GM23338 (cell line): ENCODE measurements at regions not wholly inside any gene's neighbourhood (a gene's known extent, or its start where the extent isn't known, plus 50 kb on each side); places are given as distances from the start of the nearest gene placed in this dataset.

ENCODE experiments used
- ATAC-seq: fragments of 200-7000 bp; cut with Tn5 transposase; 3 replicates; pipeline ENCODE4 v1.9.1; 2020
- DNase-seq: peaks from one replicate; pipeline ENCODE4 v3.0.0-alpha.2; 2015; ENCODE audit warnings: low spot score
- H2AFZ ChIP-seq: fragments of 200-600 bp; sonication (generic); 2 replicates; pipeline ENCODE4 v1.8.0; 2016; ENCODE audit warnings: antibody characterized with exemption, mild to moderate bottlenecking, moderate library complexity
- H3F3A ChIP-seq: fragments of 200-600 bp; sonication (generic); replicated peaks from 2 replicates; pipeline ENCODE4 v1.8.0; 2017; ENCODE audit warnings: antibody characterized with exemption, mixed run types, low read depth
- H3K27ac ChIP-seq: fragments of 200-600 bp; sonication (generic); 2 replicates; pipeline ENCODE4 v1.6.1; 2016; ENCODE audit warnings: low read depth
- H3K27me3 ChIP-seq: fragments of 200-600 bp; sonication (generic); 2 replicates; pipeline ENCODE4 v1.8.0; 2016; ENCODE audit warnings: mild to moderate bottlenecking, mixed run types, moderate library complexity; ENCODE audit not compliant: insufficient read depth
- H3K36me3 ChIP-seq: fragments of 200-600 bp; sonication (generic); 2 replicates; pipeline ENCODE4 v1.8.0; 2016; ENCODE audit warnings: mild to moderate bottlenecking; ENCODE audit not compliant: insufficient read depth
- H3K4me1 ChIP-seq: fragments of 200-600 bp; sonication (generic); 2 replicates; pipeline ENCODE4 v1.8.0; 2016; ENCODE audit warnings: mild to moderate bottlenecking, moderate library complexity; ENCODE audit not compliant: insufficient read depth
- H3K4me2 ChIP-seq: fragments of 200-600 bp; sonication (generic); 2 replicates; pipeline ENCODE4 v1.7.1; 2017; ENCODE audit warnings: mixed run types
- H3K4me3 ChIP-seq: fragments of 200-600 bp; sonication (generic); 2 replicates; pipeline ENCODE4 v1.6.1; 2016; ENCODE audit warnings: mixed run types
- H3K79me2 ChIP-seq: fragments of 200-600 bp; sonication (generic); replicated peaks from 2 replicates; pipeline ENCODE4 v1.8.0; 2017; ENCODE audit warnings: mild to moderate bottlenecking; ENCODE audit not compliant: insufficient read depth
- H3K9me2 ChIP-seq: fragments of 200-600 bp; sonication (generic); 2 replicates; pipeline ENCODE4 v1.8.0; 2017; ENCODE audit not compliant: insufficient read depth
- H4K20me1 ChIP-seq: fragments of 200-600 bp; sonication (generic); replicated peaks from 2 replicates; pipeline ENCODE4 v1.8.0; 2017; ENCODE audit warnings: mild to moderate bottlenecking; ENCODE audit not compliant: insufficient read depth
- H3K27ac Mint-ChIP-seq: 2 replicates; pipeline ENCODE4 v1.8.0; 2020; ENCODE audit warnings: inconsistent platforms, mild to moderate bottlenecking, moderate library complexity, mixed read lengths
- H3K27me3 Mint-ChIP-seq: 3 replicates; pipeline ENCODE4 v1.8.0; 2022; ENCODE audit warnings: low read depth, mild to moderate bottlenecking, moderate library complexity, mixed read lengths, inconsistent platforms; ENCODE audit not compliant: insufficient read depth, poor library complexity
- H3K36me3 Mint-ChIP-seq: 3 replicates; pipeline ENCODE4 v1.8.0; 2021; ENCODE audit warnings: low read depth, mild to moderate bottlenecking, inconsistent platforms, moderate library complexity, mixed read lengths
- H3K4me1 Mint-ChIP-seq: 3 replicates; pipeline ENCODE4 v1.8.0; 2020; ENCODE audit warnings: mild to moderate bottlenecking, inconsistent platforms, mixed read lengths
- H3K4me3 Mint-ChIP-seq: 3 replicates; pipeline ENCODE4 v1.8.0; 2021; ENCODE audit warnings: moderate library complexity, mild to moderate bottlenecking, inconsistent platforms, mixed read lengths
- H3K9me3 Mint-ChIP-seq: 3 replicates; pipeline ENCODE4 v1.8.0; 2020; ENCODE audit warnings: moderate library complexity, mild to moderate bottlenecking, inconsistent platforms, mixed read lengths
- CTCF ChIP-seq, 2 experiments: fragments of 200-600 bp in 1 of 2; sonication (generic) in 1 of 2; conservative IDR thresholded peaks; 2 replicates each; pipeline versions ENCODE4 v1.5.1 to v1.6.1; 2016 to 2017; ENCODE audit warnings: antibody characterized with exemption in 2 of 2, low read depth in 2 of 2, mild to moderate bottlenecking in 2 of 2, moderate library complexity in 1 of 2
- ETS1 ChIP-seq: IDR thresholded peaks from 2 replicates; pipeline ENCODE4 v1.6.1; 2016; ENCODE audit warnings: antibody characterized with exemption
- EZH2phosphoT487 ChIP-seq: fragments of 200-600 bp; sonication (generic); IDR thresholded peaks from one replicate; pipeline ENCODE4 v1.8.1; 2018; ENCODE audit warnings: antibody characterized with exemption; ENCODE audit not compliant: unreplicated experiment
- JUNB ChIP-seq: IDR thresholded peaks from one replicate; pipeline ENCODE4 v1.6.1; 2016; ENCODE audit warnings: antibody characterized with exemption; ENCODE audit not compliant: unreplicated experiment
- NANOG ChIP-seq: IDR thresholded peaks from 2 replicates; pipeline ENCODE4 v1.6.1; 2016; ENCODE audit warnings: antibody characterized with exemption, borderline replicate concordance
- POLR2AphosphoS5 ChIP-seq: IDR thresholded peaks from 2 replicates; pipeline ENCODE4 v1.6.1; 2016; ENCODE audit warnings: antibody characterized with exemption, low read depth
- STAT1 ChIP-seq: IDR thresholded peaks from one replicate; pipeline ENCODE4 v1.6.1; 2016; ENCODE audit warnings: antibody characterized with exemption; ENCODE audit not compliant: unreplicated experiment
- ZNF114 ChIP-seq: fragments of 250-450 bp; sonication (Bioruptor Pico); IDR thresholded peaks from 2 replicates; pipeline ENCODE4 v1.5.0; 2020; ENCODE audit warnings: mild to moderate bottlenecking, moderate library complexity
- ZNF331 ChIP-seq: fragments of 250-450 bp; sonication (Bioruptor Pico); IDR thresholded peaks from 2 replicates; pipeline ENCODE4 v1.5.0; 2020; ENCODE audit warnings: low read depth, mild to moderate bottlenecking, moderate library complexity
- TF ChIP-seq, protein P1 (sequence below): IDR thresholded peaks from one replicate; pipeline ENCODE4 v1.6.1; 2018; ENCODE audit warnings: antibody characterized with exemption; ENCODE audit not compliant: unreplicated experiment

DNA sequence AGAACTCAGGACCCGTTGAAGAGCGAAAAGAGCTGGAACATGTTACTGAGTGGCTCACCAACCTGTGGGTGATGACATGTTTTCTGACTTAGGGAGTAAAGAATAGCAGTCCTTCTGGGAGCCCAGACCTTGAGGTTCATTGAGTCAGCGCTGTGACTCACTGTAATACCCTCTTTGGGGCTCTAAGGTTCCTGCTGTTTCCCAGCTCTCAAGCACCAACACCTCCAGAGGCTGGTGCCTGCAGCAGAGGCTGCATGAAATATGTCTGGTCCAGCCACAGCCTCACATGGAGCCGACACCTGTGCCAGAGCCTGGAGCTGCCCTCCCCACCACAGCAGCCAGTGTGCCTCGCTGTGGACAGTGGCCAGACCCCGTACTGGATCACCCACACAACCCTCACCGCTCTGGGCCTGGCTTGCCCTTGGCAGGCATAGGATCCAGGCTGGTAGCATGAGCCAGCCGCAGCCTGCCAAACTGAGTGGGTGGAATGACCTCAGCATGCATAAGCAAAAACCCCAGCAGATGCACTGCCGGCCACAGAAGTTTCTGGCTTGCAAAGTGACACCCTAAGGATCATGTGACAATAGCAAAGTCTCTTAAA, 143.5 kb upstream of the MRPS30 start:
- peaks cover 11% of the 10 kb centered on the region; the same call in 2 of the 3 replicates for H3K36me3 Mint-ChIP-seq
- H3K4me1 ChIP-seq = no peaks in the 10 kb centered on the region
- H3K4me3 ChIP-seq = no peak overlapping the region
- peaks cover 21% of the 10 kb centered on the region for H3K9me3 Mint-ChIP-seq
- no peak overlapping the region for H3K27ac Mint-ChIP-seq
- no peak overlapping the region for H2AFZ ChIP-seq
- H3F3A ChIP-seq = no peaks in the 10 kb centered on the region
- TF ChIP-seq JUNB = no peak
- no peak for TF ChIP-seq ZNF114 (CRISPR knock-in tag)
- no peak for TF ChIP-seq NANOG
- TF ChIP-seq POLR2AphosphoS5 = no peak
- no peak for TF ChIP-seq STAT1
- TF ChIP-seq, protein P1, sequence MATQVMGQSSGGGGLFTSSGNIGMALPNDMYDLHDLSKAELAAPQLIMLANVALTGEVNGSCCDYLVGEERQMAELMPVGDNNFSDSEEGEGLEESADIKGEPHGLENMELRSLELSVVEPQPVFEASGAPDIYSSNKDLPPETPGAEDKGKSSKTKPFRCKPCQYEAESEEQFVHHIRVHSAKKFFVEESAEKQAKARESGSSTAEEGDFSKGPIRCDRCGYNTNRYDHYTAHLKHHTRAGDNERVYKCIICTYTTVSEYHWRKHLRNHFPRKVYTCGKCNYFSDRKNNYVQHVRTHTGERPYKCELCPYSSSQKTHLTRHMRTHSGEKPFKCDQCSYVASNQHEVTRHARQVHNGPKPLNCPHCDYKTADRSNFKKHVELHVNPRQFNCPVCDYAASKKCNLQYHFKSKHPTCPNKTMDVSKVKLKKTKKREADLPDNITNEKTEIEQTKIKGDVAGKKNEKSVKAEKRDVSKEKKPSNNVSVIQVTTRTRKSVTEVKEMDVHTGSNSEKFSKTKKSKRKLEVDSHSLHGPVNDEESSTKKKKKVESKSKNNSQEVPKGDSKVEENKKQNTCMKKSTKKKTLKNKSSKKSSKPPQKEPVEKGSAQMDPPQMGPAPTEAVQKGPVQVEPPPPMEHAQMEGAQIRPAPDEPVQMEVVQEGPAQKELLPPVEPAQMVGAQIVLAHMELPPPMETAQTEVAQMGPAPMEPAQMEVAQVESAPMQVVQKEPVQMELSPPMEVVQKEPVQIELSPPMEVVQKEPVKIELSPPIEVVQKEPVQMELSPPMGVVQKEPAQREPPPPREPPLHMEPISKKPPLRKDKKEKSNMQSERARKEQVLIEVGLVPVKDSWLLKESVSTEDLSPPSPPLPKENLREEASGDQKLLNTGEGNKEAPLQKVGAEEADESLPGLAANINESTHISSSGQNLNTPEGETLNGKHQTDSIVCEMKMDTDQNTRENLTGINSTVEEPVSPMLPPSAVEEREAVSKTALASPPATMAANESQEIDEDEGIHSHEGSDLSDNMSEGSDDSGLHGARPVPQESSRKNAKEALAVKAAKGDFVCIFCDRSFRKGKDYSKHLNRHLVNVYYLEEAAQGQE = no peak
- TF ChIP-seq EZH2phosphoT487 = no peak
- TF ChIP-seq CTCF (conservative IDR thresholded peaks at IDR 0.05; ENCODE audit: low read depth in 2 of 2) = no peak
- TF ChIP-seq ETS1 = no peak
- no peak overlapping the region for H3K4me2 ChIP-seq
- H3K27ac ChIP-seq = no peak overlapping the region
- H3K4me1 Mint-ChIP-seq = no peaks in the 10 kb centered on the region
- DNase-seq (no peak), ATAC-seq (no peak)
- H4K20me1 ChIP-seq = no peaks in the 10 kb centered on the region
- H3K27me3 Mint-ChIP-seq = no peaks in the 10 kb centered on the region
- no peaks in the 10 kb centered on the region for H3K9me2 ChIP-seq
- no peaks in the 10 kb centered on the region for H3K27me3 ChIP-seq
- no peaks in the 10 kb centered on the region for H3K36me3 ChIP-seq
- H3K4me3 Mint-ChIP-seq = no peak overlapping the region
- no peaks in the 10 kb centered on the region for H3K79me2 ChIP-seq

- no peaks in the 10 kb centered on the region for H3K4me1 Mint-ChIP-seq
- no peak overlapping the region for H3K27ac Mint-ChIP-seq
- TF ChIP-seq JUNB = no peak
- TF ChIP-seq ZNF114 (CRISPR knock-in tag) = no peak
- TF ChIP-seq ETS1 = no peak
- no peak for TF ChIP-seq POLR2AphosphoS5
- no peak for TF ChIP-seq ZNF331 (CRISPR knock-in tag)
- TF ChIP-seq CTCF (conservative IDR thresholded peaks at IDR 0.05; ENCODE audit: low read depth in 2 of 2) = no peak
These were observed 144.0 kb upstream of the MRPS30 start for GRCh38 chr5:44664711-44665100.

More at GRCh38 chr5:44664711-44665100, 144.0 kb upstream of the MRPS30 start:
- no peak overlapping the region for H3K4me2 ChIP-seq
- H3K9me2 ChIP-seq = no peaks in the 10 kb centered on the region
- H3K27ac ChIP-seq = no peak overlapping the region
- no peak for ATAC-seq
- no peak overlapping the region for H3K4me3 ChIP-seq
- Mint-ChIP-seq H3K4me3 (no peak overlapping the region), H3K9me3 (peaks cover 18% of the 10 kb centered on the region), H3K27me3 (no peaks in the 10 kb centered on the region), H3K36me3 (peaks cover 9% of the 10 kb centered on the region; the same call in 2 of the 3 replicates)
- H3K4me1 ChIP-seq = no peaks in the 10 kb centered on the region
- no peaks in the 10 kb centered on the region for H3F3A ChIP-seq
- H3K36me3 ChIP-seq = no peaks in the 10 kb centered on the region
- DNase-seq = no peak
- H3K79me2 ChIP-seq = no peaks in the 10 kb centered on the region
- H3K27me3 ChIP-seq = no peaks in the 10 kb centered on the region
- H4K20me1 ChIP-seq = no peaks in the 10 kb centered on the region
- no peak overlapping the region for H2AFZ ChIP-seq
